ENCODE measurements at regions not wholly inside any gene's neighbourhood (a gene's known extent, or its start where the extent isn't known, plus 50 kb on each side); places are given as distances from the start of the nearest gene placed in this dataset.

- Histone ChIP-seq H3K9me3 (ENCODE audit: severe bottlenecking) (no peaks in the 10 kb centered on the region), H3K4me1 (ENCODE audit: insufficient read depth, poor library complexity, severe bottlenecking) (no peaks in the 10 kb centered on the region), H3K27ac (ENCODE audit: poor library complexity, severe bottlenecking) (no peak overlapping the region), H3K36me3 (ENCODE audit: low read depth) (no peaks in the 10 kb centered on the region), H3K4me3 (ENCODE audit: severe bottlenecking) (no peak overlapping the region), H3K27me3 (ENCODE audit: insufficient read depth, poor library complexity, severe bottlenecking) (no peaks in the 10 kb centered on the region)
- no peak for ATAC-seq (ENCODE audit: low read depth)
- no peak for TF ChIP-seq CTCF (IDR thresholded peaks at IDR 0.05; ENCODE audit: poor library complexity, severe bottlenecking)
- DNase-seq (ENCODE audit: low spot score): no peak
Measured at GRCh38 chr7:41855798-41856197, 152.9 kb upstream of the INHBA start.

- H3K27ac ChIP-seq (ENCODE audit: poor library complexity, severe bottlenecking): no peak overlapping the region
- ATAC-seq (ENCODE audit: low read depth): no peak
Measured at GRCh38 chr7:41847606-41848005, 144.7 kb upstream of the INHBA start.

GRCh38 chr7:41847151-41847550 is 144.3 kb upstream of the INHBA start:
- Histone ChIP-seq H3K9me3 (ENCODE audit: severe bottlenecking) (no peaks in the 10 kb centered on the region), H3K36me3 (ENCODE audit: low read depth) (no peaks in the 10 kb centered on the region), H3K4me1 (ENCODE audit: insufficient read depth, poor library complexity, severe bottlenecking) (no peaks in the 10 kb centered on the region), H3K27ac (ENCODE audit: poor library complexity, severe bottlenecking) (no peak overlapping the region), H3K4me3 (ENCODE audit: severe bottlenecking) (no peak overlapping the region), H3K27me3 (ENCODE audit: insufficient read depth, poor library complexity, severe bottlenecking) (no peaks in the 10 kb centered on the region)
- TF ChIP-seq CTCF (IDR thresholded peaks at IDR 0.05; ENCODE audit: poor library complexity, severe bottlenecking): no peak
- DNase-seq (ENCODE audit: low spot score): no peak
- ATAC-seq (ENCODE audit: low read depth): no peak

More at GRCh38 chr7:41847606-41848005, 144.7 kb upstream of the INHBA start:
- Histone ChIP-seq H3K27me3 (ENCODE audit: insufficient read depth, poor library complexity, severe bottlenecking) (no peaks in the 10 kb centered on the region), H3K4me1 (ENCODE audit: insufficient read depth, poor library complexity, severe bottlenecking) (no peaks in the 10 kb centered on the region), H3K4me3 (ENCODE audit: severe bottlenecking) (no peak overlapping the region), H3K9me3 (ENCODE audit: severe bottlenecking) (no peaks in the 10 kb centered on the region), H3K36me3 (ENCODE audit: low read depth) (no peaks in the 10 kb centered on the region)
- no peak for TF ChIP-seq CTCF (IDR thresholded peaks at IDR 0.05; ENCODE audit: poor library complexity, severe bottlenecking)
- no peak for DNase-seq (ENCODE audit: low spot score)

GRCh38 chr7:41842956-41843355 is 140.1 kb upstream of the INHBA start:
- Histone ChIP-seq H3K9me3 (ENCODE audit: severe bottlenecking) (no peaks in the 10 kb centered on the region), H3K27me3 (ENCODE audit: insufficient read depth, poor library complexity, severe bottlenecking) (no peaks in the 10 kb centered on the region), H3K4me1 (ENCODE audit: insufficient read depth, poor library complexity, severe bottlenecking) (no peaks in the 10 kb centered on the region), H3K27ac (ENCODE audit: poor library complexity, severe bottlenecking) (no peak overlapping the region), H3K4me3 (ENCODE audit: severe bottlenecking) (no peak overlapping the region), H3K36me3 (ENCODE audit: low read depth) (no peaks in the 10 kb centered on the region)
- ATAC-seq (ENCODE audit: low read depth) (no peak), DNase-seq (ENCODE audit: low spot score) (no peak)
- no peak for TF ChIP-seq CTCF (IDR thresholded peaks at IDR 0.05; ENCODE audit: poor library complexity, severe bottlenecking)

- no peak for ATAC-seq (ENCODE audit: low read depth)
Measured at GRCh38 chr7:41837916-41838315, 135.0 kb upstream of the INHBA start.

More at GRCh38 chr7:41837916-41838315, 135.0 kb upstream of the INHBA start:
- no peak overlapping the region for H3K27ac ChIP-seq (ENCODE audit: poor library complexity, severe bottlenecking)
- no peaks in the 10 kb centered on the region for H3K27me3 ChIP-seq (ENCODE audit: insufficient read depth, poor library complexity, severe bottlenecking)
- no peak for TF ChIP-seq CTCF (IDR thresholded peaks at IDR 0.05; ENCODE audit: poor library complexity, severe bottlenecking)
- no peaks in the 10 kb centered on the region for H3K9me3 ChIP-seq (ENCODE audit: severe bottlenecking)
- H3K4me3 ChIP-seq (ENCODE audit: severe bottlenecking): no peak overlapping the region
- no peaks in the 10 kb centered on the region for H3K4me1 ChIP-seq (ENCODE audit: insufficient read depth, poor library complexity, severe bottlenecking)
- H3K36me3 ChIP-seq (ENCODE audit: low read depth): no peaks in the 10 kb centered on the region
- no peak for DNase-seq (ENCODE audit: low spot score)
